ENCODE measurements at regions not wholly inside any gene's neighbourhood (a gene's known extent, or its start where the extent isn't known, plus 50 kb on each side); places are given as distances from the start of the nearest gene placed in this dataset.

DNA sequence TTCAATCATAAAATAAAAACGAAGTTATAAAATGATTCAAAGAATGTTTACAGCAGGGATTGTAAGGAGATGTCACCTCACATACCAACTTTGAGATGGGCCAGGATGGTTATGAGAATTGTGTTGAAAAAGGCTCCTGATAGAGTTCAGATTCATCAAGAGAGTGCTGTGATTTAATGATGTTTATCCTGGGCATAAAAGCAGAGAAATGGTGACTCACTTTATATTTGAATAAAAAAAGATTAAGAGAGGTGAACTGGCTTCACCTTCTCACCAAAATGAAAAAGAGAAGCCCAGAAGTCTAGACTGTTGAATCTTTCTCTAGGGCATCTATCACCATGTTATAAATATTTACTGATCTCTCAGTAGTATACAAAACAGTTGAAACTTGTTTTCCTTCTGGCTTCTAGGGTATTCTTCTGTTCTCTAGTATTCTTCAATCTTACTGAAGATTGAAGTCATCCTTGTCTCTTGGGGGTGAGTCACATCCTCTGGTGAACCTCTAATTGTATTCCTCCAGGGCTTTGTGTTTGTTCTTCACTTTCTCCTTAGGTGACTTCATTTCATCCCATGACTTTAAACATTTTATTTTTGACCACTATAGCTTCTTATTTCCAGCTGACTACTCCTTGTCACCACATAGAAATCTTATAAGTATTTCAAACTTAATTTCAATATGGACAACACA is 1237.3 kb upstream of the C9orf72 start:
- no peak for DNase-seq (ENCODE audit: low read depth in 2 of 2)

- DNase-seq (ENCODE audit: low read depth in 2 of 2), result no peak
These were observed 1247.5 kb upstream of the C9orf72 start for GRCh38 chr9:28820741-28821140.

DNA sequence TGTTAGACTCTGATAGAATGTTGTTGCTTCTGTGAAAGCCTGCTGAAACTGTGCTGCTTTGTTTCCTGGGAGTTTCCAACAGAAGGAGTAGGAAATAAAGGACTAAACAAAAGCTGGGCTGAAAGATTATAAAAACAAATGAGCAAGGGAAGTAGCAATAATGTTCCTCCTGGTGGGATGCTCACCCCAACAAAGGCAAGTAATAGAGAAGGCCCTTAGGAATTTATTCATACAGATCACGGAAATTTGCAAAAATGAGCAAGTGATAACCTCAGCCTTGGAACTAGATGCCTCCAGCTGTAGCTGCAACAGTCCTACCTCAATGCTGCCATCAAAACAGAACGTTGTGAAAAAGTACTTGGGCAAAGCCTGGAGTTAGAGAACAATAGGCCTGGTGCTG is 1248.0 kb upstream of the C9orf72 start:
- DNase-seq (ENCODE audit: low read depth in 2 of 2), result no peak

- no peak for DNase-seq (ENCODE audit: low read depth in 2 of 2)
These were observed 1251.2 kb upstream of the C9orf72 start for GRCh38 chr9:28824432-28824963.

DNA sequence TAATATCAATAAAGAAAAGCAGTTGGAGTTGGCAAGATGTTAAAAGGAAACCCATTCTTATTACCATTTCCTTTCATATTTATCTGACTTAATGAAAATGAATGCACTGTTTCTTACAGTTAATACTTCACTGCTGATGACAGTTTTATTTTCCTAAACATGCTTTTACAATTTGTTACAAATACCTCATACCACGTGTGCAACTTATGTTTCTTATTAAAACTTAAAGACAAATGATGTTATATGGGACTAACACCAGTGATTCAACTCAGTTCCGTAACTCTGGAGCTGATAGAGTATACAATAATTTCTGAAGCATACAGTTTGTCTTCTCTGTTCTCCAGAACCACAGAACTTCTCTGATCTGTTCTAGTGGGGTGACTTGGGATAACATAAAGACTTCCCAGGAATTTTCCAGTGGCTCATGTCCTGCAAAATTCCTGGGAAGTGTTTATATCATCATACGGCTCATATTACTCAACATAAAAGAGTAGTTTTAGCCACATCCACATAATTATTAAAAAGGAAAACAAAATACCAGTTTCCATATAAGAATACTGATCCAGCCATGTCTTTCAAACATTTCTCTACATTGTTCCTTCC is 1259.0 kb upstream of the C9orf72 start:
- no peak for DNase-seq (ENCODE audit: low read depth in 2 of 2)

DNA sequence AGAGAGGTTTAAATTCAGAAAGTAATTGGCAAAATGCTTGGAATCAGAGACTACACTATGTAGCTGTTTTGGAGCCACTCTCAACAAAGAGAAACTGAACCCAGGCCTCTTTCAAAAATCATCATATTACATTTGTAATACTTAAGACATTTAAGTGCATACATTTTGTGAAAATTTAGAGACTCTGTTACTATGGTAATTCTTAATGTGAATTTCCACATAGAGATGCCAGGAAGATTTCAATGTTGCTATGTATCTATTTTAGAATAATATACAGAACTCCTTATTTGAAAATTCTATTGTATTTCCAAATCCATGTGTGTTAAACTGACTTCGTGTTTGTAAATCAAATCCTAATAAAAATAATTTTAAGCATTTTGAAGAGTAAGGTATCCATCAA is 1260.9 kb upstream of the C9orf72 start:
- no peak for DNase-seq (ENCODE audit: low read depth in 2 of 2)

DNA sequence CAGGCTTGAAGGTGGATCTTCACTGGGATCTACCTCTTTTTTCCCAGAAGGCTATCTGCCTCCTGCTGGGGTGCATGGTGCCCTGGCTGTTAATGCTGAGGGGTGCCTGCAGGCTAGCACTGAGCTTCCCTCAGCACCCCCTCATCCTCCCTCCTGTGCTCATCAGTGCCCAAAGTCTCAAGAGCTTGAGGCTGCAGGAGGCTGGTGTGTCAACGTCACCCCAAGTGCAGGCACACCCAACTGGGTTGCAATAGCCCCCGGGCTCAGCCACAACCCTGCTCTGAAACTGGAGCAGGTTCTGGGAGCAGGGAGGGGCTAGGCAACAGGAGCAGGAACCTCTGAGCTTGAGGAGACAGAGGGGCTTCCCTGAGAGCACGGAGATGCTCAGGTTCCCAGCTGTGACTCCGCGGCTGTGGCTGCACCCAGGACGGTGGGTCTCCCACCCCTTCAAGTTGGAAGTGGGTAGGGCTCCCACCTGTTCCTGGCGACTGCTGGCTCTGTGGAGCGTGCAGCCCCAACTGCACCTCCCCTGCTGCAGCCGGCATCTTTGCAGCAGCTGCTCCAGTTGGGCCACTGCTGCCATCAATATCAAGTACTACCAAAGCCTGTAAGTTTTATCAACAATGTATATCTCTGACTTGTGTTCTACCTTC is 1266.6 kb upstream of the C9orf72 start:
- no peak for DNase-seq (ENCODE audit: low read depth in 2 of 2)

GRCh38 chr9:28841775-28842174 is 1268.5 kb upstream of the C9orf72 start:
- DNase-seq (ENCODE audit: low read depth in 2 of 2), result no peak

DNA sequence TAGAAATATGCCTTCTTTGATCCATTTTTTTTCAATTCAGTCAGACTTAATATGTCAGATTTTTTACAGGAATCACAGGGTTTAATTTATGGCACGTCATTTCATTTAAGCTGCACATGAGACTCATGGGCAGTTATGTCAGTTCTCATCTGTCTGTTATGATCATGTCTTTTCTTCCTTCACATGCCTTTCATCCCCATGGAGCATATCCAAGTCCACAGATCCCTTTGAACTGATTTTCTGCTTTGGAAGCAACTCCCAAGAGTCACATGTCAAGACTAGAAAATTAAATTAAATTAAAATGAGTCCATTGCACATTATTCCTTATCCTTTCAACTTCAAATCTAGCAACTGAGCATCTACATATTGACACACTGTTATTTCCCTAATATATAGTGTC is 1274.0 kb upstream of the C9orf72 start:
- DNase-seq (ENCODE audit: low read depth in 2 of 2), result no peak

DNA sequence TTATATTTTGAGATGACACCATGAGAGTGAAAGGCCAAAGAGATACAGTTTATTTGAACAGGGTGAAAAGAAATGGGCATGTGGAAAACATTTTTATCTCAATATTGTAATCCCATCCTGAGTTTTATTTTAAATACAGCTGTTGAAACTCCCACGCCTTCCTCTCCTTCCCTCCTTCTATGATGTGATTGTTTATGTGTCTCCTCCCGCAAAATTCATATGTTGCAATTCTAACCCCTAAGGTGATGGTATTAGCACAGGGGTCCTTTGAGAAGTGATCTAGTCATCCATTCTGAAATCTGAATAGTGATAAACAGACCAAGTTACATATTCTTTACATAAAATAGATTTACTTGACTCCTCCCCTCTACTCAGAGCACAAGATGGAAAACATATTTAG is 1275.4 kb upstream of the C9orf72 start:
- DNase-seq (ENCODE audit: low read depth in 2 of 2), result no peak

DNA sequence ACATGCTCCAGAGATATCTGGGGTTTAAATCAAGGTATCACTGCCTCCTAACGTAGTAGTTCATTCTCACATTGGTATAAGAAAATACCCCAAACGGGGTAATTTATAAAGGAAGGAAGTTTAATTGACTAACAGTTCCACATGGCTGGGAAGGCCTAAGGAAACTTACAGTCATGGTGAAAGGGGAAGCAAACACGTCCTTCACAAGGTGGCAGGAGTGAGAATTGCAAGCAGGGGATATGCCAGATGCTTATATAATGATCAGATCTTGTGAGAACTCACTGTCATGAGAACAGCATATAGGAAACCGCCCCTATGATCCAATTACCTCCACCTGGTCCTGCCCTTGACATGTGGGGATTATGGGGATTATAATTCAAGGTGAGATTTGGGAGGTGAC is 1280.2 kb upstream of the C9orf72 start:
- no peak for DNase-seq (ENCODE audit: low read depth in 2 of 2)

GRCh38 chr9:28866951-28867350 is 1293.7 kb upstream of the C9orf72 start:
- no peak for DNase-seq (ENCODE audit: low read depth in 2 of 2)

DNA sequence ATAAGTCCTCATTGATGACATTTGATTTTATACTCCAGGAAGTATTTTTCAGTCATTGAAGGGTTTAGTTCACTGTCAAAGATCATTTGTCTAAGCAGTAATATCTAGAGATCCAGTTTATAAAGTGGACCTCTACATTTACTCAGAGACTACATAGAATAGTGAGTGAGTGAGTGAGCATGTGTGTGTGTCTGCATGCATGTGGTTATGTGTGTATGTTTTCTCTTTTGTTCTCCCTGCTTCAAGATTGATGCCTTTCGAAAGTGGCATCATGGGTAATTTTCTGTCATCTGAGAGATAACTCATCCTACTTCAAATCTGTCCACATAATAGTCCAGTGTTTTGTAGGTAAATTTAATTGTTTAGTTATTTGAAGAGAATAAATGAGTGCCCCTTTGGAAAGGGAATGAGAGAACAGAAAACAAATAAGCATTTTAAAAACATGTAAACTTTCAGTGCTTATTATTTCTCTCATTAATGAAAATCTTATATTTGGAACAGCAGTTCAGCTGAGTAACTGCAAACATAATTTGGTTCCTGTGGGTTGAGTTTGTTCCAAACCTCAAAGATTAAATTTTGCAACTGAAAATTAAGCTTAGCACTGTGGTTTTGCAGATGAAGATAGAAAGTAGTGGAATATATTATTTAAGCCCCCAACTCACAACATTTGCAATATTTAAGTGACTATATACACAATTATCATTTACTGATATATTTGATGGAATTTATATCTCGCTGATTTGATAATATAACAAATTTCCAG is 1295.1 kb upstream of the C9orf72 start:
- no peak for DNase-seq (ENCODE audit: low read depth in 2 of 2)

GRCh38 chr9:28882529-28882928 is 1309.2 kb upstream of the C9orf72 start:
- DNase-seq (ENCODE audit: low read depth in 2 of 2), result no peak

DNA sequence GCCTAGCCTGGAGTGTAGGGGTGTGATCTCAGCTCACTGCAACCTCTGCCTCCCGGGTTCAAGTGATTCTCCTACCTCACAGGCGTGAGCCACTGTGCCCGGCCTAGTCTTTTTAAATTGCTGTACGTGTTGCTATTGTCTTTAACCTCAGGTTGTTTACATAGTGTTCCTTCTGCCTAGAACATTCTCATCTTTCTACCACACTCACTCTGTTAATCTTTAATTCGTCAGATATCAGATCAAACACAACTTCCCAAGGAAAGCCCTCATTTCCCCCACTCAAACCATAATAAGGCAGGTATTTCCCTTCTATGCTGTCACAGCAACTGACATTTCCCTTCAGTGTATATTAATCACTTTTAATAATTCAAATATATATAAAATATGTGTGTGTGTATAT is 1310.0 kb upstream of the C9orf72 start:
- no peak for DNase-seq (ENCODE audit: low read depth in 2 of 2)

GRCh38 chr9:28887188-28887884 is 1314.1 kb upstream of the C9orf72 start:
- no peak for DNase-seq (ENCODE audit: low read depth in 2 of 2)

- DNase-seq (ENCODE audit: low read depth in 2 of 2), result no peak
These were observed 1315.5 kb upstream of the C9orf72 start for GRCh38 chr9:28888806-28889205.

- no peak for DNase-seq (ENCODE audit: low read depth in 2 of 2)
These were observed 1319.3 kb upstream of the C9orf72 start for GRCh38 chr9:28892538-28892937.

DNA sequence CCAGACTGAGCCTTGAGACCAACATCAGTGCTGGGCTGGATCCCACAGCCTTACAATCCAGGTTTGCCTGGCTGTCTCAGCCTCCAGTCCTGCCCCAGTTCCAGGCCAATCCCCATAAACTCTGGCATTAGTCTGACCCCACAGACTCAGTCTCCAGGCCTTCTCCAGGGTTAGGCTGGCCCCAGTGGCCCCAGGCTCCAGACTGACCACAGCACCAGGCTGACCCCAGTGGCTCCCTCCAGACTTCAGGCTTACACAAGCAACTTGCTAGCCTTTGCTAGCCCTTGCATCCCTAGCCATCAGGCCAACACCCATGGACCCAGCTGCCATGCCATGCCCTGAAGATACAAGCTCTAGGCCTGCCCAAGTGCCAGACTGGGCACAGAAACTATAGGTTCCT is 1326.0 kb upstream of the C9orf72 start:
- DNase-seq (ENCODE audit: low read depth in 2 of 2), result no peak

- no peak for DNase-seq (ENCODE audit: low read depth in 2 of 2)
These were observed 1326.6 kb upstream of the C9orf72 start for GRCh38 chr9:28899926-28900325.

- no peak for DNase-seq (ENCODE audit: low read depth in 2 of 2)
These were observed 1327.1 kb upstream of the C9orf72 start for GRCh38 chr9:28900406-28900805.

- no peak for DNase-seq (ENCODE audit: low read depth in 2 of 2)
These were observed 1336.2 kb upstream of the C9orf72 start for GRCh38 chr9:28909526-28909925.

Data from stimulated activated CD4-positive, alpha-beta T cell treated with anti-CD3 and anti-CD28 coated beads, Interleukin-15, amount 100 ng/mL, for 48 hours (primary cell).